Fibroblast of lung (primary cell): ENCODE measurements at regions not wholly inside any gene's neighbourhood (a gene's known extent, or its start where the extent isn't known, plus 50 kb on each side); places are given as distances from the start of the nearest gene placed in this dataset.

ENCODE experiments used
- CTCF ChIP-seq, 2 donors: IDR thresholded peaks in 1 of 2; conservative IDR thresholded peaks in 1 of 2; 1 replicate in 1 of 2; 2 replicates in 1 of 2; pipeline ENCODE4 v1.5.1; 2011 to 2012; ENCODE audit warnings: low read length in 2 of 2, control low read depth in 1 of 2, inconsistent platforms in 1 of 2, low read depth in 1 of 2, mild to moderate bottlenecking in 1 of 2
- EZH2 ChIP-seq: IDR thresholded peaks from 2 replicates; pipeline ENCODE4 v1.5.1; 2012; ENCODE audit warnings: low read length, control low read depth, mild to moderate bottlenecking; ENCODE audit errors: missing control alignments

DNA sequence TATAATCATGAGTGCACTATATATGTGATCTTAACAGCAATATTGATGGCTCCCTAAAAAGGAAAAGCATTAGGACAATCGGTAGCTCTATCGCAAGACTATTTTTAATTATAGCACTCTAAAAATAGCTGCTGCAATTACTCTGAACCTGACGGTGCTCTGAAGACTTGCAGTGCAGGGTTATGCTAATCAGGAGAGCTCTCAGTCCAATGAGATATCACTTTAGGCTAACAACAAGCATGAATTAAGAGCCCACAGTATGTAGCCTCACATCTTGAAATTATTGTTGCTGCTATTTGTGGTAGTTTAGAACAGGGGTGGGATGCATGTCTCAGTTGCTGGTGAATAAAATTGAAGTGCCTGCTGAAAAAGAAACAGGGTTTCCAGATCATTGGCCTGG lies 515.8 kb upstream of the AKR1E2 start:
- TF ChIP-seq CTCF (conservative IDR thresholded peaks at IDR 0.05 in 1 of 2, IDR thresholded peaks at IDR 0.05 in 1 of 2; ENCODE audit: low read depth in 1 of 2, low read length in 2 of 2): no peak
- no peak for TF ChIP-seq EZH2
